Cardiac muscle cell (in vitro differentiated cells and primary cell): ENCODE measurements at regions not wholly inside any gene's neighbourhood (a gene's known extent, or its start where the extent isn't known, plus 50 kb on each side); places are given as distances from the start of the nearest gene placed in this dataset.
"Not testable (repeated sequence)": the region's sequence is repeated elsewhere in the genome, so short reads cannot be mapped to it uniquely, and the experiment has no call there.

Experiments
- DNase-seq, 2 donors: peaks; one replicate each; pipeline versions ENCODE4 v3.0.0 to v3.0.0-alpha.2; 2010 to 2017; ENCODE audit warnings: low read depth in 1 of 2, low spot score in 1 of 2
- H3K27ac ChIP-seq: fragments of 200-600 bp; sonication (generic); 2 replicates; pipeline ENCODE4 v1.5.1; 2016
- H3K27me3 ChIP-seq: fragments of 200-600 bp; sonication (generic); 2 replicates; pipeline ENCODE4 v1.6.0; 2016; ENCODE audit warnings: control low read depth
- H3K36me3 ChIP-seq: fragments of 200-600 bp; sonication (generic); 2 replicates; pipeline ENCODE4 v1.5.1; 2016; ENCODE audit warnings: control low read depth
- H3K4me1 ChIP-seq: fragments of 200-600 bp; sonication (generic); 2 replicates; pipeline ENCODE4 v1.8.1; 2017; ENCODE audit warnings: low read depth, mild to moderate bottlenecking, mixed run types
- H3K4me3 ChIP-seq: fragments of 200-600 bp; sonication (generic); 2 replicates; pipeline ENCODE4 v1.5.1; 2016; ENCODE audit warnings: mild to moderate bottlenecking
- H3K9me3 ChIP-seq: fragments of 200-600 bp; sonication (generic); 2 replicates; pipeline ENCODE4 v1.5.1; 2017; ENCODE audit warnings: low read depth, mild to moderate bottlenecking, control low read depth
- CTCF ChIP-seq: IDR thresholded peaks from 2 replicates; pipeline ENCODE4 v1.5.1; 2012; ENCODE audit warnings: low read depth, mild to moderate bottlenecking, low read length

- no peak for DNase-seq
- Histone ChIP-seq H3K4me3 (no peak overlapping the region), H3K27ac (no peak overlapping the region)
These were observed 294.7 kb upstream of the HS6ST1 start for GRCh38 chr2:128613351-128613750.

GRCh38 chr2:128613876-128614275 is 295.2 kb upstream of the HS6ST1 start:
- no peak for DNase-seq
- no peak overlapping the region for H3K27ac ChIP-seq
- peaks cover 15% of the 10 kb centered on the region for H3K27me3 ChIP-seq

More at GRCh38 chr2:128613351-128613750, 294.7 kb upstream of the HS6ST1 start:
- TF ChIP-seq CTCF, result no peak
- Histone ChIP-seq H3K4me1 (no peaks in the 10 kb centered on the region), H3K36me3 (no peaks in the 10 kb centered on the region), H3K9me3 (no peaks in the 10 kb centered on the region), H3K27me3 (peaks cover 16% of the 10 kb centered on the region)

GRCh38 chr2:128614907-128615306 is 296.2 kb upstream of the HS6ST1 start:
- peaks cover 15% of the 10 kb centered on the region for H3K27me3 ChIP-seq
- not testable (repeated sequence) for H3K9me3 ChIP-seq, H3K4me3 ChIP-seq, H3K27ac ChIP-seq, DNase-seq, H3K4me1 ChIP-seq, H3K36me3 ChIP-seq

More at GRCh38 chr2:128613876-128614275, 295.2 kb upstream of the HS6ST1 start:
- Histone ChIP-seq H3K4me3 (no peak overlapping the region), H3K36me3 (no peaks in the 10 kb centered on the region), H3K9me3 (no peaks in the 10 kb centered on the region), H3K4me1 (no peaks in the 10 kb centered on the region)
- no peak for TF ChIP-seq CTCF

- Histone ChIP-seq H3K27ac (no peak overlapping the region), H3K9me3 (no peaks in the 10 kb centered on the region), H3K4me1 (no peaks in the 10 kb centered on the region), H3K27me3 (peaks cover 12% of the 10 kb centered on the region), H3K36me3 (no peaks in the 10 kb centered on the region), H3K4me3 (no peak overlapping the region)
- DNase-seq, result no peak
- no peak for TF ChIP-seq CTCF
These were observed 296.9 kb upstream of the HS6ST1 start for GRCh38 chr2:128615571-128615970.

GRCh38 chr2:128617029-128617590 is 298.4 kb upstream of the HS6ST1 start:
- H3K4me1 ChIP-seq, result no peaks in the 10 kb centered on the region
- H3K9me3 ChIP-seq, result no peaks in the 10 kb centered on the region
- no peak overlapping the region for H3K4me3 ChIP-seq
- peaks cover 3% of the 10 kb centered on the region for H3K27me3 ChIP-seq
- H3K36me3 ChIP-seq, result no peaks in the 10 kb centered on the region
- no peak for TF ChIP-seq CTCF
- DNase-seq, result no peak
- H3K27ac ChIP-seq, result no peak overlapping the region

GRCh38 chr2:128617661-128618060 is 299.0 kb upstream of the HS6ST1 start:
- DNase-seq, result no peak
- no peak for TF ChIP-seq CTCF
- no peaks in the 10 kb centered on the region for H3K36me3 ChIP-seq
- no peaks in the 10 kb centered on the region for H3K9me3 ChIP-seq
- H3K4me3 ChIP-seq, result no peak overlapping the region
- H3K27me3 ChIP-seq, result peaks cover 5% of the 10 kb centered on the region
- no peaks in the 10 kb centered on the region for H3K4me1 ChIP-seq
- no peak overlapping the region for H3K27ac ChIP-seq
